ENCODE measurements at regions not wholly inside any gene's neighbourhood (a gene's known extent, or its start where the extent isn't known, plus 50 kb on each side); places are given as distances from the start of the nearest gene placed in this dataset.

DNA sequence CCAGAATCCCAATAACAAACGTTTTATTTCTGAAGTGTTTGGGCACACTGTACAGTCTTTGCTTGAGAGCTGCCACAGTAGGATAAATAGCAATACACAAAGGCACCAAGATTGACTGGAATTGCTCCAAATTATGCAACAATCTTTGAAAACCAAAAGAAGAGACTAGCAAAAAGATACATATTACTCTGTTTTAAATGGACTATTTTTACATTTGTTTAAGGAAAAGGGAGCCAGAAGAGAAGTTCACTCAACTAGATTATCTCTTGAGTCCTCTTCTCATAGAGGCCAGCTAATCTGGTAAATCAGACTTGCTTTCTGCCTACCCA is 385.0 kb upstream of the SLC30A5 start:
- TF ChIP-seq SNAI2 (CRISPR knock-in tag; IDR thresholded peaks at IDR 0.05) = no peak
- TF ChIP-seq RARB (CRISPR knock-in tag; IDR thresholded peaks at IDR 0.05) = no peak
- no peak for TF ChIP-seq CREB5 (CRISPR knock-in tag; IDR thresholded peaks at IDR 0.05; ENCODE audit: low read depth)
- TF ChIP-seq GLIS3 (CRISPR knock-in tag; IDR thresholded peaks at IDR 0.05) = no peak
- no peak for TF ChIP-seq TCF4 (CRISPR knock-in tag; IDR thresholded peaks at IDR 0.05; ENCODE audit: borderline replicate concordance)
- no peak for TF ChIP-seq BACH2 (CRISPR knock-in tag; IDR thresholded peaks at IDR 0.05; ENCODE audit: borderline replicate concordance)
- no peak for TF ChIP-seq ZNF8 (CRISPR knock-in tag; IDR thresholded peaks at IDR 0.05)
- no peak for TF ChIP-seq OSR1 (CRISPR knock-in tag; IDR thresholded peaks at IDR 0.05)
- TF ChIP-seq ESRRG (CRISPR knock-in tag; IDR thresholded peaks at IDR 0.05) = no peak
- no peak for TF ChIP-seq ZNF565 (CRISPR knock-in tag; conservative IDR thresholded peaks at IDR 0.05; ENCODE audit: low read depth)
- TF ChIP-seq ISL1 (CRISPR knock-in tag; IDR thresholded peaks at IDR 0.05) = no peak
- no peak for ATAC-seq

GRCh38 chr5:68709239-68709638 is 384.6 kb upstream of the SLC30A5 start:
- ATAC-seq = no peak
- TF ChIP-seq ESRRG (CRISPR knock-in tag; IDR thresholded peaks at IDR 0.05) (no peak), ZNF565 (CRISPR knock-in tag; conservative IDR thresholded peaks at IDR 0.05; ENCODE audit: low read depth) (no peak), ZFP3 (CRISPR knock-in tag; IDR thresholded peaks at IDR 0.05) (no peak), TOX (CRISPR knock-in tag; IDR thresholded peaks at IDR 0.05; ENCODE audit: borderline replicate concordance) (no peak), ZFP30 (CRISPR knock-in tag; IDR thresholded peaks at IDR 0.05) (no peak), ARNTL (CRISPR knock-in tag; IDR thresholded peaks at IDR 0.05; ENCODE audit: borderline replicate concordance, low read depth) (no peak)

- ATAC-seq = no peak
- TF ChIP-seq ZNF565 (CRISPR knock-in tag; conservative IDR thresholded peaks at IDR 0.05; ENCODE audit: low read depth) (no peak), ARNTL (CRISPR knock-in tag; IDR thresholded peaks at IDR 0.05; ENCODE audit: borderline replicate concordance, low read depth) (no peak), RARB (CRISPR knock-in tag; IDR thresholded peaks at IDR 0.05) (no peak), GLIS3 (CRISPR knock-in tag; IDR thresholded peaks at IDR 0.05) (no peak), SNAI2 (CRISPR knock-in tag; IDR thresholded peaks at IDR 0.05) (no peak), CREB5 (CRISPR knock-in tag; IDR thresholded peaks at IDR 0.05; ENCODE audit: low read depth) (no peak), ZFP30 (CRISPR knock-in tag; IDR thresholded peaks at IDR 0.05) (no peak), OSR1 (CRISPR knock-in tag; IDR thresholded peaks at IDR 0.05) (no peak), TSHZ2 (CRISPR knock-in tag; IDR thresholded peaks at IDR 0.05) (no peak)
- TF ChIP-seq, protein P1, sequence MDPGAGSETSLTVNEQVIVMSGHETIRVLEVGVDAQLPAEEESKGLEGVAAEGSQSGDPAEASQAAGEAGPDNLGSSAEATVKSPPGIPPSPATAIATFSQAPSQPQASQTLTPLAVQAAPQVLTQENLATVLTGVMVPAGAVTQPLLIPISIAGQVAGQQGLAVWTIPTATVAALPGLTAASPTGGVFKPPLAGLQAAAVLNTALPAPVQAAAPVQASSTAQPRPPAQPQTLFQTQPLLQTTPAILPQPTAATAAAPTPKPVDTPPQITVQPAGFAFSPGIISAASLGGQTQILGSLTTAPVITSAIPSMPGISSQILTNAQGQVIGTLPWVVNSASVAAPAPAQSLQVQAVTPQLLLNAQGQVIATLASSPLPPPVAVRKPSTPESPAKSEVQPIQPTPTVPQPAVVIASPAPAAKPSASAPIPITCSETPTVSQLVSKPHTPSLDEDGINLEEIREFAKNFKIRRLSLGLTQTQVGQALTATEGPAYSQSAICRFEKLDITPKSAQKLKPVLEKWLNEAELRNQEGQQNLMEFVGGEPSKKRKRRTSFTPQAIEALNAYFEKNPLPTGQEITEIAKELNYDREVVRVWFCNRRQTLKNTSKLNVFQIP (CRISPR knock-in tag; IDR thresholded peaks at IDR 0.05; ENCODE audit: borderline replicate concordance, low read depth) = no peak
- TF ChIP-seq, protein P2, sequence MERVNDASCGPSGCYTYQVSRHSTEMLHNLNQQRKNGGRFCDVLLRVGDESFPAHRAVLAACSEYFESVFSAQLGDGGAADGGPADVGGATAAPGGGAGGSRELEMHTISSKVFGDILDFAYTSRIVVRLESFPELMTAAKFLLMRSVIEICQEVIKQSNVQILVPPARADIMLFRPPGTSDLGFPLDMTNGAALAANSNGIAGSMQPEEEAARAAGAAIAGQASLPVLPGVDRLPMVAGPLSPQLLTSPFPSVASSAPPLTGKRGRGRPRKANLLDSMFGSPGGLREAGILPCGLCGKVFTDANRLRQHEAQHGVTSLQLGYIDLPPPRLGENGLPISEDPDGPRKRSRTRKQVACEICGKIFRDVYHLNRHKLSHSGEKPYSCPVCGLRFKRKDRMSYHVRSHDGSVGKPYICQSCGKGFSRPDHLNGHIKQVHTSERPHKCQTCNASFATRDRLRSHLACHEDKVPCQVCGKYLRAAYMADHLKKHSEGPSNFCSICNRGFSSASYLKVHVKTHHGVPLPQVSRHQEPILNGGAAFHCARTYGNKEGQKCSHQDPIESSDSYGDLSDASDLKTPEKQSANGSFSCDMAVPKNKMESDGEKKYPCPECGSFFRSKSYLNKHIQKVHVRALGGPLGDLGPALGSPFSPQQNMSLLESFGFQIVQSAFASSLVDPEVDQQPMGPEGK (CRISPR knock-in tag; IDR thresholded peaks at IDR 0.05; ENCODE audit: borderline replicate concordance) = no peak
Measured at GRCh38 chr5:68710514-68710913, 383.3 kb upstream of the SLC30A5 start.

All from SK-N-SH treated with all-trans-retinoic acid at 6 μM for 48 hours (cell line).